Tibial nerve (tissue), 3 donors: ENCODE measurements at regions not wholly inside any gene's neighbourhood (a gene's known extent, or its start where the extent isn't known, plus 50 kb on each side); places are given as distances from the start of the nearest gene placed in this dataset.

Experiments
- CTCF ChIP-seq, 5 experiments: fragments of 200-600 bp in 3 of 5; fragments of 450-650 bp in 2 of 5; sonication (generic) in 3 of 5; IDR thresholded peaks; one replicate each; pipeline ENCODE4 v1.5.1; 2016 to 2019; ENCODE audit warnings: antibody characterized with exemption in 5 of 5, mild to moderate bottlenecking in 3 of 5, moderate library complexity in 2 of 5
- POLR2A ChIP-seq, 2 donors: fragments of 450-650 bp; IDR thresholded peaks; one replicate each; pipeline ENCODE4 v1.6.1; 2017; ENCODE audit warnings: antibody characterized with exemption in 2 of 2, mild to moderate bottlenecking in 2 of 2, moderate library complexity in 2 of 2

- TF ChIP-seq CTCF (IDR thresholded peaks at IDR 0.05) = no peak
- no peak for TF ChIP-seq POLR2A (IDR thresholded peaks at IDR 0.05)
These were observed 210.3 kb upstream of the ZBED5 start for GRCh38 chr11:11068113-11068512.
